Ishikawa (cell line): ENCODE measurements at regions not wholly inside any gene's neighbourhood (a gene's known extent, or its start where the extent isn't known, plus 50 kb on each side); places are given as distances from the start of the nearest gene placed in this dataset.

Source experiments
- CEBPB ChIP-seq: IDR thresholded peaks from 2 replicates; pipeline ENCODE4 v1.6.1; 2012
- CREB1 ChIP-seq: IDR thresholded peaks from 2 replicates; pipeline ENCODE4 v1.6.1; 2012; ENCODE audit warnings: low read depth
- EGR1 ChIP-seq: IDR thresholded peaks from 2 replicates; pipeline ENCODE4 v1.6.1; 2012
- EP300 ChIP-seq: IDR thresholded peaks from 2 replicates; pipeline ENCODE4 v1.6.1; 2012; ENCODE audit warnings: borderline replicate concordance
- FOXM1 ChIP-seq: IDR thresholded peaks from 2 replicates; pipeline ENCODE4 v1.6.1; 2012; ENCODE audit warnings: low read depth, borderline replicate concordance
- MAX ChIP-seq: IDR thresholded peaks from 2 replicates; pipeline ENCODE4 v1.6.1; 2012
- NFIC ChIP-seq: IDR thresholded peaks from 2 replicates; pipeline ENCODE4 v1.6.1; 2012
- RAD21 ChIP-seq: IDR thresholded peaks from 2 replicates; pipeline ENCODE4 v1.6.1; 2012; ENCODE audit warnings: low read depth
- REST ChIP-seq: IDR thresholded peaks from 2 replicates; pipeline ENCODE4 v1.6.1; 2012; ENCODE audit warnings: low read depth, mild to moderate bottlenecking
- TAF1 ChIP-seq: IDR thresholded peaks from 2 replicates; pipeline ENCODE4 v1.6.1; 2012; ENCODE audit warnings: low read depth, mild to moderate bottlenecking
- TCF12 ChIP-seq: IDR thresholded peaks from 2 replicates; pipeline ENCODE4 v1.6.1; 2012; ENCODE audit warnings: low read depth
- TEAD4 ChIP-seq: IDR thresholded peaks from 2 replicates; pipeline ENCODE4 v1.6.1; 2012
- USF1 ChIP-seq: IDR thresholded peaks from 2 replicates; pipeline ENCODE4 v1.6.1; 2012
- YY1 ChIP-seq: IDR thresholded peaks from 2 replicates; pipeline ENCODE4 v1.6.1; 2012; ENCODE audit warnings: low read depth
- ZBTB7A ChIP-seq: IDR thresholded peaks from 2 replicates; pipeline ENCODE4 v1.6.1; 2012; ENCODE audit warnings: low read depth

GRCh38 chr6:87828044-87828443 is 126.0 kb upstream of the AKIRIN2 start:
- TF ChIP-seq USF1, result no peak
- TF ChIP-seq ZBTB7A, result no peak
- no peak for TF ChIP-seq RAD21
- no peak for TF ChIP-seq EP300
- no peak for TF ChIP-seq CEBPB
- TF ChIP-seq TEAD4, result no peak
- TF ChIP-seq MAX, result no peak
- TF ChIP-seq REST, result no peak
- TF ChIP-seq YY1, result no peak

GRCh38 chr6:87827346-87827745 is 125.3 kb upstream of the AKIRIN2 start:
- TF ChIP-seq CEBPB (no peak), RAD21 (no peak), TCF12 (no peak), CREB1 (no peak), EGR1 (no peak), YY1 (no peak), FOXM1 (no peak), MAX (no peak), TEAD4 (no peak), TAF1 (no peak), REST (no peak), ZBTB7A (no peak), EP300 (no peak), USF1 (no peak), NFIC (no peak)

GRCh38 chr6:87826424-87826823 is 124.4 kb upstream of the AKIRIN2 start:
- TF ChIP-seq USF1, result no peak
- no peak for TF ChIP-seq RAD21
- no peak for TF ChIP-seq EGR1
- no peak for TF ChIP-seq FOXM1
- TF ChIP-seq NFIC, result no peak
- no peak for TF ChIP-seq EP300
- TF ChIP-seq MAX, result no peak
- TF ChIP-seq TCF12, result no peak
- TF ChIP-seq YY1, result no peak
- no peak for TF ChIP-seq CREB1
- TF ChIP-seq REST, result no peak
- TF ChIP-seq CEBPB, result no peak
- TF ChIP-seq TEAD4, result no peak
- no peak for TF ChIP-seq ZBTB7A
- TF ChIP-seq TAF1, result no peak

- no peak for TF ChIP-seq EP300
- no peak for TF ChIP-seq TAF1
- no peak for TF ChIP-seq USF1
- no peak for TF ChIP-seq CREB1
- TF ChIP-seq YY1, result no peak
- TF ChIP-seq MAX, result no peak
Observed at GRCh38 chr6:87825821-87826221, 123.8 kb upstream of the AKIRIN2 start.
